ENCODE measurements at regions not wholly inside any gene's neighbourhood (a gene's known extent, or its start where the extent isn't known, plus 50 kb on each side); places are given as distances from the start of the nearest gene placed in this dataset.

DNA sequence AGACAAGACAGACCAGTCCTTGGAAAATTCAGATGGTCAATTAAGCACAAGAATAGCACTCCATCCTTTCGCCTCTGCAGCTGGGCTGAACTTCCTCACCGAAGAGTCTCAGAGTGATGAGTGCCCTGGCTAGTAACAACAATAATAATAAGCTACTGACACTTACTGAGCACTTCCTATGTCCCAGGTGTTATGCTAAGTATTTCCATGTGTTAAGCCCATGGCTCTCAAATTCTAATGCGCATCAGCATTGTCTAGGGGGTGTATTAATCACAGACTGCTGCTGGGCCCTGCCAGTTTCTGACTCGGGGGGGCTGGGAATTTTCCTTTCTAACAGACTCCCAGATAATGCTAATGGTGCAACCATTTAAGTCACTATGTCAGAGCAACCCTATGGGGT lies 118.2 kb upstream of the LRFN2 start:
- no peak for ATAC-seq (ENCODE audit: low FRiP score in 2 of 2)
- Histone ChIP-seq H3K9me3 (no peaks in the 10 kb centered on the region), H3K4me1 (no peaks in the 10 kb centered on the region), H3K27me3 (no peaks in the 10 kb centered on the region), H3K27ac (no peak overlapping the region), H3K4me3 (no peak overlapping the region), H3K36me3 (no peaks in the 10 kb centered on the region)
- TF ChIP-seq EP300 (IDR thresholded peaks at IDR 0.05): no peak
- TF ChIP-seq POLR2A (IDR thresholded peaks at IDR 0.05): no peak
- TF ChIP-seq, protein P1, sequence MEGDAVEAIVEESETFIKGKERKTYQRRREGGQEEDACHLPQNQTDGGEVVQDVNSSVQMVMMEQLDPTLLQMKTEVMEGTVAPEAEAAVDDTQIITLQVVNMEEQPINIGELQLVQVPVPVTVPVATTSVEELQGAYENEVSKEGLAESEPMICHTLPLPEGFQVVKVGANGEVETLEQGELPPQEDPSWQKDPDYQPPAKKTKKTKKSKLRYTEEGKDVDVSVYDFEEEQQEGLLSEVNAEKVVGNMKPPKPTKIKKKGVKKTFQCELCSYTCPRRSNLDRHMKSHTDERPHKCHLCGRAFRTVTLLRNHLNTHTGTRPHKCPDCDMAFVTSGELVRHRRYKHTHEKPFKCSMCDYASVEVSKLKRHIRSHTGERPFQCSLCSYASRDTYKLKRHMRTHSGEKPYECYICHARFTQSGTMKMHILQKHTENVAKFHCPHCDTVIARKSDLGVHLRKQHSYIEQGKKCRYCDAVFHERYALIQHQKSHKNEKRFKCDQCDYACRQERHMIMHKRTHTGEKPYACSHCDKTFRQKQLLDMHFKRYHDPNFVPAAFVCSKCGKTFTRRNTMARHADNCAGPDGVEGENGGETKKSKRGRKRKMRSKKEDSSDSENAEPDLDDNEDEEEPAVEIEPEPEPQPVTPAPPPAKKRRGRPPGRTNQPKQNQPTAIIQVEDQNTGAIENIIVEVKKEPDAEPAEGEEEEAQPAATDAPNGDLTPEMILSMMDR (IDR thresholded peaks at IDR 0.05): no peak
- TF ChIP-seq POLR2AphosphoS5 (IDR thresholded peaks at IDR 0.05): no peak
- 90 to 100% methylated on average over 2 to 4 of the region's 4 CpGs for WGBS, 2 donors
- no peak for DNase-seq

DNA sequence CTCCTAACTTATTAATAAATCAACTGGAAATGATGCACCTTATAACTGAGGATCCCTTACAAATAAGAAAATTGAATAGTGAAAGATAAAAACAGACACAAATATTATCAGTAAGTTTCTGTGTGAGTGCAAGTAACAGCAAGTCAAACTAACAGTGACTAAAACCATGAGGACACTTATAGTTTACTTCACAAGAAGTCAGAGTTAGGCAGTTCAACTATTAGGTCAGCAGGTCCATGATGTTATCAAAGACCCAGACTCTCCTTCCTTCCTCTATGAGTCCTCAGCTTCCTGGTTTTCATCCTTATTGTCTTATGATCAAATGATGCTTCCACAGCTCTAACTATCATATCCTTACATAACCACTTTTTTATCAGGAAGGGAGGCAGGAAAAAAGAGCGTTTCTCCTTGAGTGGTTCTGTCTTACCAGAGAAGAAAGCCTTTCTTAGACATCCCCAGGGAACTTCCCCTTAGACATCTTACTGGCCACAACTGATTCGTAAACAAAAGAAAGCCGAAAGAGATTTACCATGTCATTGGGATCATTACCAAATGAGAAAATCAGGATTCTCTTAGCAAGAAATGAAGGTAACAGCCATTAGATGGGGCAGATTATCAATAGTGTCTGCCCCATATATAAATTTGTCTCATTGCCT lies 114.3 kb upstream of the LRFN2 start:
- TF ChIP-seq POLR2AphosphoS5 (IDR thresholded peaks at IDR 0.05) (no peak), POLR2A (IDR thresholded peaks at IDR 0.05) (no peak), EP300 (IDR thresholded peaks at IDR 0.05) (no peak)
- TF ChIP-seq, protein P1 (IDR thresholded peaks at IDR 0.05): no peak

DNA sequence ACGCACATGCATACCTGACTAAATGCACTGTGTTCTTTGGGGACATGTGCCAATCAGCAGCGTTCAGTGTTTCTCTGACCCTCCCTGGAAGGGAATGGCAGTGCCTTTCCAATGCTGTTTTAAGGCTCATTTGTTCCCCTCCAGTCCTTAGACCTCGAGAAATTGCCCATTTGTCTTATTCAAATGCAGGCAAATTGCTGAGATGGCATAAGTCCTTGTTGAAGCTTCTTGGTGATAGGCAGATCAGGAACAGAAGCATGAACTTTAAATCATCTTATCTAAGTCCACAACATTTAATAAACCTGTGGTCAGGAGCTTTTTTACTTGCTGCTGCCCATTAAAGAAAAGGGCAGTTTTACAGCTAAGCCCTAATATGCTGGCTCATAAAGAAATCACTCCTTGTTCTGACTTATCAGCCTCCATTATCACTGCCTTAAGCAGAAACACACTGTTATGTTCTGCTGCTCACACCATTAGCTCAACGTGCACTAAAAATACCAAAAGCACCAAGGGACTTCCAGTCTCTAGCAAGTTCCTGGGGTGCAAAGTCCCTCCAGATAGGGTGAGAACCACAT lies 112.9 kb upstream of the LRFN2 start:
- 48 to 55% methylated on average over 4 of the region's 4 CpGs for WGBS, 2 donors
- H3K36me3 ChIP-seq: no peaks in the 10 kb centered on the region

More for the DNA sequence above, 114.3 kb upstream of the LRFN2 start:
- 56 to 70% methylated on average over 3 of the region's 3 CpGs for WGBS, 2 donors
- Histone ChIP-seq H3K4me3 (no peak overlapping the region), H3K27ac (no peak overlapping the region), H3K9me3 (no peaks in the 10 kb centered on the region), H3K27me3 (no peaks in the 10 kb centered on the region), H3K4me1 (no peaks in the 10 kb centered on the region), H3K36me3 (no peaks in the 10 kb centered on the region)
- no peak for ATAC-seq (ENCODE audit: low FRiP score in 2 of 2)
- no peak for DNase-seq

DNA sequence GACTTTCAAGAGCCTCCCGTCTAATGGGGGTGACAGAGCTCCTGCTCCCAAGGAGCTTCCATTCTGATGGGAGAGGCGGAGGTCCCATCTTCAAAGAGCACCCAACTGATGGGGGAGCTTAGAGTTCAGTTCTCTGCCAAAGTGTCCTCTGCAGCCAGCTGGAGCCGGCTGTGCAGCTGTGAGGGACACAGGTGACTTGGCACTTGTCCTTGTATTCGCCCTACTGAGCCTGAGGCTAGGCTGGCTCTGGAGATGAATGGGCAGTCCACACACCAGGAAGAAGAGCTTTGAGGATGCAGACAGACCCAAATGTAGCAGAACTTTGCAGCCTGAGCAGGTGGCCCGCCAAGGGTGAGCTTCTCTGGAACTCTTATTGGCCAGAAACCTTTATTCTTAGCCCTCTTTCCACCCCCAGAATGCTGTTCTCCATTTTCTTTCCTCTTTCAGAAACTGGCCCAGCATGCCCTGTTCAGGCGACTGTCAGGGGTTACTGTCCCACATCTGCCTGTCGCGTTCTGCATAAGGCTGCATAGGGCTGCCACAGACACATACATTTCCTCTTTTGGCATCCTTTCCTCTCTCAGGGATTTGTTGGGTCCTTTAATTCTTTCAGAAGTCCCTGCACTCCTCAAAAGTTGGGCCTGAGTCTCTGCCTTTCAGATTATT lies 108.7 kb upstream of the LRFN2 start:
- H3K27ac ChIP-seq: no peak overlapping the region
- no peak for ATAC-seq (ENCODE audit: low FRiP score in 2 of 2)
- WGBS, 2 donors: 77 to 88% methylated on average over 7 to 8 of the region's 8 CpGs

More for the DNA sequence above, 112.9 kb upstream of the LRFN2 start:
- no peak overlapping the region for H3K4me3 ChIP-seq
- TF ChIP-seq POLR2A (IDR thresholded peaks at IDR 0.05) (no peak), EP300 (IDR thresholded peaks at IDR 0.05) (no peak), POLR2AphosphoS5 (IDR thresholded peaks at IDR 0.05) (no peak)
- TF ChIP-seq, protein P1 (IDR thresholded peaks at IDR 0.05): no peak
- H3K9me3 ChIP-seq: no peaks in the 10 kb centered on the region
- no peaks in the 10 kb centered on the region for H3K4me1 ChIP-seq
- DNase-seq (no peak), ATAC-seq (ENCODE audit: low FRiP score in 2 of 2) (no peak)
- H3K27me3 ChIP-seq: no peaks in the 10 kb centered on the region
- no peak overlapping the region for H3K27ac ChIP-seq

More for the DNA sequence above, 108.7 kb upstream of the LRFN2 start:
- no peaks in the 10 kb centered on the region for H3K27me3 ChIP-seq
- TF ChIP-seq POLR2A (IDR thresholded peaks at IDR 0.05) (no peak), POLR2AphosphoS5 (IDR thresholded peaks at IDR 0.05) (no peak), EP300 (IDR thresholded peaks at IDR 0.05) (no peak)
- TF ChIP-seq, protein P1 (IDR thresholded peaks at IDR 0.05): no peak
- no peaks in the 10 kb centered on the region for H3K36me3 ChIP-seq
- no peak overlapping the region for H3K4me3 ChIP-seq
- DNase-seq: no peak
- no peaks in the 10 kb centered on the region for H3K4me1 ChIP-seq
- no peaks in the 10 kb centered on the region for H3K9me3 ChIP-seq
